GM21529 (cell line): ENCODE measurements at regions not wholly inside any gene's neighbourhood (a gene's known extent, or its start where the extent isn't known, plus 50 kb on each side); places are given as distances from the start of the nearest gene placed in this dataset.
"Not testable (repeated sequence)": the region's sequence is repeated elsewhere in the genome, so short reads cannot be mapped to it uniquely, and the experiment has no call there.

Experiments
- ATAC-seq: cut with Tn5 transposase; IDR thresholded peaks from one replicate; pipeline ENCODE4 v1.9.1; 2021; ENCODE audit not compliant: unreplicated experiment

DNA sequence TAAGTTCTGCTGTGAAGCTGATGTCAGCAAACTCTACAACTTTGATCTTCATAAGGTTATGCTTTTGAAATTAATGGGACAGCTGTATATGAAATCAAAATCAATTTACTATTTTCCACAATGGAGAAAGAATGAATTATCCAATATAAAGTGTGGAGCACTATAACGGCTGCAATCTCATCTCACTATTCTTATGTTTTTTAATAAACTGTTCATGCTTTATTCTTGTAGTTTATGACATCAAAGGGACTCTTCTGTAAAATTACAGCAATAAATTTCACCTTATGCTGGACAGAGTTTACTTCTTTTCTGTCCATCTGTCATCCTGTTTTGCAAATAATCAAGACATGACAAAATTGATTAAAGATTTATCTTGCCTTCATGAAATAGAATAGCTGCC is 192.5 kb downstream of the TECRL start:
- no peak for ATAC-seq

DNA sequence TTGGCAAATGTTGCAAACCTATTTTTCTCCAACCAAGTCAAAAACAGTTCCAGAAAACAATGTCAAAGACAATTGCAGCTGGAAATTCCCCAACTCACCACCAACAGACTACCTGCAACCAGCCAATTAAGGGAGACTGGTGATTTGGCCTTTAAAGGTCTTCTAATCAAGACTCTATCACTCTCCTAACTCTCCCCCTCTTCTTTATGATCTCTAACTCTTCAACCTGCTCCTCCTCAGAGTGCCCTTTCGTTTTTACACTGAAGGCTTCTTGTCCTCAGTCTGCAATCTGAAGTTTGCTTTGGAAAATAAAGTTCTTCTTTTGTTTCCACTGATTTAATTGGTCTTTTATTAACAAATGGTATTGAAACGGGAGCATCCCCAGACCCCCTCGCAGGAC is 203.9 kb downstream of the TECRL start:
- ATAC-seq: no peak

DNA sequence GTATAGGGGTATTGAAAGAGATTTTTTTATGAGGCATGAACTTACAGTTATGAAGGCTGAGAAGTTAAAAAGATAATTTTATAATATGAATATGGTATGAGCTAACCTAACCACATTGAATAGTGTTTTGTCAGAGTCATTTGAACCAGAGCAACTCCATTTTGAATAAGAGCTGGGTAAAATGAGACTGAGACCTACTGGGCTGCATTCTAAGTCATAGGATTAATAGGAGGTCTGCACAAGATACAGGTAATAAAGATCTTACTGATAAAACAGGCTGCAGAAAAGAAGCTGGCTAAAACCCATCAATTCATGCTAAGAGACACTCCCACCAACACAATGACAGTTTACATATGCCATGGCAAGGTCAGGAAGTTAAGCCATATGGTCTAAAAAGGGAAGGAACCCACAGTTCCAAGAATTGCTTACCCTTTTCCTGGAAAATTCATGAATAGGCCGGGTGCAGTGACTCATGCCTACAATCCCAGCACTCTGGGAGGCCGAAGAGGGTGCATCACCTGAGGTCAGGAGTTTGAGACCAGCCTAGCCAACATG is 209.2 kb downstream of the TECRL start:
- no peak for ATAC-seq

DNA sequence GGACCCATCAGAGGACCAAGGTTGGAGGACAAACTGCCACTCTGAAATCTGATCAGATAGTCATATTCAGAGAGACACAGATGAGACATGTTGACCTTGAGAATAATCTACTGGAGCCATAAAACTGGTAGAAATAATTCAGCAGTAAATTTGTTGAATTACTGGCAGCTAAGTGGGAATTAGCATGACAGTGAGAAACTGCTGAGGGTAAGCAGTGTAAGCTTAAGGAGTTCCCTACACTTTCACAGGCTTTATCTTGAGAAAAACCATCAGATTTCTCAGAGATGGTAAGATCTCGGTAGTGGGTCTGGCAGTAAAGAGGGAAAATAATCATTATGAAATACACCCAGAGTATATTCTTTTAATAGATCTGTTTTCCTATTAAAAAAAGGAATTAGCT is 213.7 kb downstream of the TECRL start:
- no peak for ATAC-seq

DNA sequence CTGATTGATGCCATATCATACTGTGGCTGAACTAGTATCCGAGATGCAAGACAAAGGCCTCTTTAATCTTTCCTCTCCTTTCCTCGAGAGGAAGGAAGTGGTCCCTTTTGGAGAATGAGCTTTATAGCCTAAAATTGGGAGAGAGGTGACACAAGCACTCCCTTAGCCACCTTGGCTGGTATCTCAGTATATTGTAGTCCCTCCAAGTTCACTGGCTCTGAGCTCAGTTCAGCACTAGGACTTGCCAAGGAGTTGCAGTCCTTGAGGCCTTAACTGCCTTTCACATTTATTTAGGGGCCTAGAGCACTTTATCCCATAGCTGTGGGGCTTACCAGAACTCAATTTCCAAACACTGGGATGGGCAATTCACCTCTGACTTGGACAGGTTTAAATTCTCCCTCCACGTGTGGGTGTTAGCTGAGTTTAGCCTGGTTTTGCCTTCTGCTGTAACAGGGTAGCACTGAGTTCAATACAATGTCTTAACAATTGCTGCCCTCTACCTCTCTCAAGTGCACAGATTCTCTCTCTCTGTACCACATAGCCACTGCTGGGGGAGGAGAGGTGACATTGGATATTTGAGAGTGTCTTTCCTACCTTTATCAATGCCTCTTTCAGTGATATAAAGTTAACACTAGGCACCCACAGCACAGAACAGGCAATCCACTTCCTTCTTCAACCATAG is 216.4 kb downstream of the TECRL start:
- ATAC-seq: no peak

DNA sequence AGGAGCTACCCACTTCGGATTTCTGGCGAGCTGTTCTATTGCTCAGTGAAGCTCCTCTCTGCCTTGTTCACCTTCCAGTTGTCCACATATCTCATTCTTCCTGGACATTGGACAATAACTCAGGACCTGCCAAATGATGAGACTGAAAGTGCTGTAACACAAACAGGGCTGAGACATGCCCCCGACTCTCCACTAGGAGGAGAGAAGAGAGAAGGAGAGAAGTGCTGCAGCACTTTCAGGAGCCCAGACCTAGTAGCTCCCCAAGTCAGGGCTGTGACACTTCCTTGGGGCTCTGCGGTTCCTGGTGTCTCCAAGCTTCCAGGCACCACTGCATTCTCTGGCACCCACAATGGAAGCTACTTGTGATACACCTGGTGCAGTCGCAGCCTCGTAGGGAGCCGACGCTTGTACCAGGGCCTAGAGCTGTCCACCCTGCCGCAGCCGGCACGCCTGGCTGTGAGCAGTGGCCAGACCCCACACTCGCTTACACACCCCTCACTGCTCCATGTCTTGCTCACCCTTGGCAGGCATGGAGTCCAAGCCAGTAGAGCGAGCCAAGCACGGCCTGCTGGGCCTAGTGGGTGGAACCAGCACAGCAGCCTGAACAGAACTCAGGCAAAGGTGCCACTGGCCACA is 234.9 kb downstream of the TECRL start:
- no peak for ATAC-seq

DNA sequence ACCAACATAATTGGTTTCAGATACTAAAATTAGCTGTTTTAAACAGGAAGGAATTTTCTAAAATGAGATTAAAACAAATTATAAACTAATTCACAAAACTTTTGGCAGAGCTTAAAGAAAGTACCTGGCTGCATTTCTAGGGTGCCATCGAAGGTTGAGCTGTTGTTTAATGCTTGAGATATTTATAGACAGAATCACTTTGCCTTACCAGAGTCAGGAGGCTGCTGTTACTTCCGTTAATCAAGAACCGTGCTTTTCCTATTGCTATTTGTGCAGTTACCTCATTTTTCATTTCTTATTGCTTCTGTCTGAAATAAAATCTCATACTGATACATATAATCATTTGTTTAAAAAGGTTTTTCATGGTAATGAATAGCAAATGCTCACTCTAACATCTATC is 242.9 kb downstream of the TECRL start:
- no peak for ATAC-seq

DNA sequence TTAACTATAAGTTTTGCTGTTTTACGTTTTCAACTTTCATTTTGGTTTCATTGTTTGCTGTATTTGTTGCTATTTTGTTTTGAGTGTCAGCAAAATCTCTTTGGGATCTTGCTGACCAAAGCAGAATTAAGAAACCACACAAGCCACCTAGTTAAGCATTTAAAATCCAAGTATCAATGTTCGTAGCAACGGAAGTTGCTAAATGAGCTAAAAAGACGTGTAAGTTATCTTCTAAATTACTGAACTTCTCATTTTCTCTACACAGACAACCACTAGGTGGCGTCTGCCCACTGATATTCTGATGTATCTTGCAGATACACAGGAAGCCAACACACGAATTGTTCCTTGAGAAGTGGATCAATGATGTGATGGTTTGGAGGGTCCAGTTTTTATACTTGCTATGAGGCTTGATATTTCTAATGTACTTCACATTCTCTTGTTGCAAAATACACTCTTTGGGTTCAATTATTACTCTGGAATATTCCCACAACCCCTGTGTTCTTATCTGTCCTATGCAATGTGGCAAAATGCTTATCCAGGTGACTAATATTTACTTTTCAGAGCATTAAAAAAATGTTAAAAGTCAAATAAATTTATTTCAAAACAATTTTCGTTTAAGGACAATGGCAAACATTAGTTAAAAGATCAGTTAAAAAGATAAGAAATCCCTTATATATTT is 250.5 kb downstream of the TECRL start:
- peak; percentile 87 for ATAC-seq

DNA sequence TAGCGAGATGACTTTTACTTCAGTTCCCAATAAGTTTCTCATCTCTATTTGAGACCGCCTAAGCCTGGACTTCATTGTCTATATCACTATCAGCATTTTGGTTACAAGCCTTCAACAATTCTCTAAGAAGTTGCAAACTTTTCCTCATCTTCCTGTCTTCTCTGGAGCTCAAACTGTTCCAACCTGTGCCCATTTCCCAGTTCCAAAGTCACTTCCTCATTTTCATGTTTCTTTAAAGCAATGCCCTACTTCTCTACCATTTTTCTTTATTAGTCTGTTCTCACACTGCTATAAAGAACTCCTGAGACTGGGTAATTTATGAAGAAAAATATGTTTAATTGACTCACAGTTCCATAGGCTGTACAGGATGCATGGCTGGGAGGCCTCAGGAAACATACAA is 251.9 kb downstream of the TECRL start:
- ATAC-seq: no peak

DNA sequence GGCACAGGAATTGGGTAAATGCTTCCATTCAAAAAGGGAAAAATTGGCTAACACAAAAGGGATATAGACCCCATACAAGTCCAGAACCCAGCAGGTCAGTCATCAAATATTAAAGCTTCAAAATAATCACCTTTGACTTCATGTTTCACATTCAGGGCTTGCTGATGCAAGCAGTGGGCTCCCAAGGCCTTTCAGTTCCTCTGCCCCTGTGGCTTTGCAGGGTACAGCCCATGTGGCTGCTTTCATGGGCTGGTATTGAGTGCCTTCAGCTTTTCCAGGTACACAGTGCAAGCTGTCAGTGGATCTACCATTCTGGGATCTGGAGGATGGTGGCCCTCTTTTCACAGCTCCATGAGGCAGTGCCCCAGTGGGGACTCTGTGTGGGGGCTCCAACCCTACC is 253.0 kb downstream of the TECRL start:
- no peak for ATAC-seq

DNA sequence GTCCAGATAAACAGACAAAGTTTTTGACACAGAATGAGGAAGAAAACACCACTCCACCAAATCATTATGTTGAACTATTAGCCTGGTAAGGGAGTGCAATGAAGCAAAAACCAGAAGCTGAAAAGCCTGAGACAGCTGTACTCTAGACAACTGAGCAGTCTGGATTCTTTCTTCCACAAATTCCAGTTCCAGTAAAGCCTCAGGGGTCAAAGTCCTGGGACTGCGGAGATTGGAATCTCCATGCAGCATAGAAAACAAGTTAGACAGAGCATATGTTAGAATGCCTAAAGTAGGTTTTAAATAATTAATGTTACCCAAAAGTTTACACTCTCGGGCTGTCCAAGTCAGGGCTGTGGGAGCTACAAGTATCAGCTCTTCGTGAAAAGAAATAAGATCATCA is 263.2 kb downstream of the TECRL start:
- ATAC-seq: no peak

DNA sequence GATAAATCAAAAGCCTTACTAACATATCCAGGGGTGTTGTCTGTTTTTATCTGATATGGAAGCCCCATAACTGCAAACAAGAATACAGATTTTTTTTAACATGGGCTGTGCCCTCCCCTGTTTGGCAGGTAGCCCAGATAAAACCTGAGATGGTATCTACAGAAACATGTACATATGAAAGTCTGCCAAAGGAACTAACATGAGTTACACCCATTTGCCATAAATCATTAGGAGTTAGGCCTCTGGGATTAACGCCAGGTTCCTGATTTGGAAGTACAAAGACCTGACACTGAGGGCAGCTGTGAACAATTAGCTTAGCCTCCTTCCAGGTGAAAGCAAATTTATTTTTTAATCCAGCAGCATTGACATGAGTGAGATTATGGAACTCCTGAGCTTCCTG is 264.3 kb downstream of the TECRL start:
- ATAC-seq: no peak

DNA sequence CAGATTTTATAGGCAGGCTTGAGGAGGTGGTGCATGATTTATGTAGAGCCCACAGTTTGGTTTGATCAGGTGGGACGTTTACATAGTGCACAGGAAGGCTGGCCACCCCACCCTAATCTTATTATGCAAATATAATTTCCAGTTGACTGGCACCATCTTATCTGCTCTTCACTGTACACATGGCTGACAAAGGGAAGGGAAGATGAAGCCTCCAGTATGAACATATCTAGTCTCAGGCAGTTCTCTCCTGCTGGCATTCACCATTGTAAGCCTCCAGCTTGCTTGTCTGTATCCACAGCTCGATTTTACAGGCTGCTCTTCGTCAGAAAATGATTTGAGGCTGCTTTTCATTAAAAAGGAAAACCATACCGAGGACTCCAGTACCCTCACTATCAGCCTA is 278.3 kb downstream of the TECRL start:
- no peak for ATAC-seq

DNA sequence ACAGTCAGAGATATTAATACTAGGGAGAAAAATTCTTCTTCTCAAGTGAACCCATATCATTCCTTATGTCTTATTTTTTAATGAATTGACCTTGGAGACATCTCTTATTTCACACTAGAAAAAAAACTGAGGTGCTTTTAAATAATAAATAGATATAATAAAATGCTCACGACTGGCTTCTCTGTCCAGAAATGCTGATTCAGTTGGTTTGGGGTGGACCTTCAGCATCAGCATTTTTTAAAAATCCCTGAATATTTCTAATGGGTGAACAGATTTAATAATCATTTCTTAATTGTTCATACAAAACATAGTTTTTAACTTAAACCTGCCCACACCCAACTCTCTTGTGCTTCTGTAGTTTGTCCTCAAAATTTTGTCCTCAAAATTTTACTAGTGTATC is 283.9 kb downstream of the TECRL start:
- ATAC-seq: no peak

DNA sequence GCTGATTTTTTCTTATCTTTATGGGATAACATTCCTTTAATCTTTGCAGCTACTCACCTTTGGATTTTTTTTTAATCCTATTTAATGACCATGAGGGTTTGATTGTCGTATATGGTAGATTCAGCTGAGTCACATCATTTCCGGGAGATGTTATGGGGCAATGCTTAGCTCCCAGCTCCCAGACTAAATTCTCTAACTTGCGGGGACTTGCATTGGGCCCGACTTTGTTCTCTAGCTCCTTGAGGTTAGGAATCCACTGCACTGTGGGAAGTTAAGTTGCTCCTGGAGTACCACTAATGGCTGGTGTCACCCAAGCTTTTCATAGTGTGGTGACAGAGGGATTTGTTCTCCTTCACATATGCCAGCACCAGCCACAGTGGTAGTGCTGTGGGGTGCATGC is 287.4 kb downstream of the TECRL start:
- ATAC-seq: no peak

DNA sequence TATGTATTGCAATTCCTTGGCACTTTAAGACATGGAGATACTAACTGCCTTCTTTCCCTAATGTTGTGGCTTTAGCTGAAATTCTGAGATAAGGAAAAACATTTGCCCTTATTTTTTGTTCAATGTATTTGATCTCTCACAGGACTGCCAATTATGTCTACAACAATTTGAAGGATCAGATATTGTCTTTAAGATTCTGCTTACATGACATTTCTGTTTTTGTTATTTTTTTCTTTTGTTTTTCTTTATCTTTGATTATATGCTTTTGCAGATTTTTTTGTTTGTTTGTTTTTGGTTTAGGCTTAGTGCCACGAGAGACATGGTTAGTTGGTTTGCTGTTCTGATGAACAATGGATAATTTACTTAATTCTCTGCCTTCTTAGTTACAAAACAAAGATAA is 303.3 kb downstream of the TECRL start:
- no peak for ATAC-seq

DNA sequence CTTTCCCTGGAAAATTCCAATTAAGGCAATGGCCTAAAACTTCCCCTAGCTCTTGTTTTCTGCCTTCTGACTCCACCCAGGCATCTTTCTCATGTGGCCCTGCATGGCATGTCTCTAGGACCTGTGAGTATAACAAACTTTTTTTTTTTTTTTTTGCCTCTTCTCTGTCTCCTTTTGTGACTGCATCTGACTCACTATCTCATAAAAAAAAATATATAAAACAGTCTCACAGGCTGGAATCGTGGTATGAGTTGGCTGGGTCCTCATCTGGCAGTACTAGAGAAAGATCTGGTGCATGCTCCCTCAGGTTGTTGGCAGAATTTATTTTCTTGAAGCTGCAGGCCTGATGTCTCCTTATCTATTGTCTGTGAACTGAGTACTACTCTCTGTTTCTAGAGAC is 313.9 kb downstream of the TECRL start:
- ATAC-seq: no peak

DNA sequence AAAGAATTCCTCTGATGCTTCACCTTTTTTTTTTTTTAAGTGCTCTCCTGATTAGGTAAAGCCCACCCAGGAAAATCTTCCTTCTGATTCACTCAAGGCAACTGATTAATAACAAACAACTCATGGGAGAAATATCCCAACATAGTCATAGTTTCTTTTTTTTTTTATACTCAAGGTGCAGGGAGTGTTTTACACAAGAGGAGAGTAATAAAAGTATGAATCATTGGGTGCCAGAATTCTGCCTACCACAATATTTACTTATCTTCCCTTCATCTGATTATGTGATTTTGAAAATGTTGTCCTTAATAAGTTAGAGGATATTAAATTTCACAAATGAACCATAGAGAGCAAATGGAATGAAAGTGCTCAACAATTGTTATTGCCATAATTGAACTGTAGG is 329.9 kb downstream of the TECRL start:
- ATAC-seq: no peak

DNA sequence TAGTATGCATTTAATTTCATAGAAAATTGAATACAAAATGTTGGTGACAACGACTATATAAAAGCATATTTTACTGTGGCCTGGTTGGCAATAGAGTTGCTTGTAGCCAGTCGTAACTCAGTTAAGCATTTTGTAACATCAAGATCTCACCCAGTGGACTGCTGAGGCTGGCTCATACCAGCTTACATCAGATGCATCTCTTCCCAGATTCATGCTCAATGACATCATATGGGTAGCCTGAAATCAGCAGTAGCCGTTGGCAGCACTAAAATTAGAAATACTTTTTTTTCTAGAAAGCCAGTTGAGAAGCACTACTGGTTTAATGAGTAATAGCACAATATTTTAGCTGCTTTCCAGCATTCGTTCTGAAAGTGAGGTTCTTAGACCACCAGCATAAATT is 341.2 kb downstream of the TECRL start:
- ATAC-seq: no peak

DNA sequence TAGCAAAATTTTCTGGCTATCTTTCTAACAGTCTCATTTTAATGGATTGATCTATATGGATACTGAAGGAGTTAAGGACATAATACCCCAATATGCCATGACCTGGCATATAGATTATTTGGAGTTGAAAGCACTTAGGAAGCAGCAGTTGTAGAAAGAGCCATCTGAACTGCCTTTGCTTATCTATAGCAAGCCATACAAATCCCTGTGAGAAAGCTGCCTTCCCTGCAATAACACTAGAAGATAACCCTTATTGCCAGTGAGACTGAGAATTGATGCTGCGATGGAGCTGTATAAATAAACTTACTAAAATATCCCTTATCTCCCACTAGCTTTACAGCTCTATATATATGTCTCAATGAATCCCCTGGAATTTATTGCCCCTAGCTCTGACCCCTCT is 346.3 kb downstream of the TECRL start:
- ATAC-seq: no peak

DNA sequence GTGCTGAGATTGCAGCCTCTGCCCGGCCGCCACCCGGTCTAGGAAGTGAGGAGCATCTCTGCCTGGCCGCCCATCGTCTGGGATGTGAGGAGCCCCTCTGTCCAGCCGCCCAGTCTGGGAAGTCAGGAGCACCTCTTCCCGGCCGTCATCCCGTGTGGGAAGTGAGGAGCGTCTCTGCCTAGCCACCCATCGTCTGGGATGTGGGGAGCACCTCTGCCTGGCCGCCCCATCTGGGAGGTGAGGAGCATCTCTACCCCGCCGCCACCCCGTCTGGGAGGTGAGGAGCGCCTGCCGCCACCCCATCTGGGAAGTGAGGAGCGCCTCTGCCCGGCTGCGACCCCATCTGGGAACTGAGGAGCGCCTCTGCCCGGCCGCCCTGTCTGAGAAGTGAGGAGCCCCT is 372.2 kb downstream of the TECRL start:
- not testable (repeated sequence) for ATAC-seq

DNA sequence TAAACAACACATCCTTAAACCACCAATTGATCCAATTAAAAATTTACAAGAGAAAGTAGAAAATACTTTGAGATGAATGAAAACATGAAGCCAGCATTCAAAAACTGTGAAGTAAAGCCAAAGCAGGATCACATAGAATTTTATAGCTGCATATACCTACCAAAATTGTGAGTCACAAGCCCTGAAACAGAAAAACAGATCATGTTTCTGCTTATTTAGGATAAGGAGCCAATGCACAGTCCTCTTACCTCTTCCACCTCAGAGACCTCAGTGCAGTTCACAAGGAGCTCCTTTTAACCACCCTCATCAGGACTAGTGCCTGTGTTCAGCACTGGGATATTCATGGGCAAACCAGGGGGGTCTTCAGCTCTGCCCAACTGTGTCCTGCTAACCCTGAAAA is 386.7 kb downstream of the TECRL start:
- ATAC-seq: no peak
